Panc1 (cell line): ENCODE measurements at regions not wholly inside any gene's neighbourhood (a gene's known extent, or its start where the extent isn't known, plus 50 kb on each side); places are given as distances from the start of the nearest gene placed in this dataset.

Experiments
- ATAC-seq: fragments of 200-7000 bp; cut with Tn5 transposase; 2 replicates; pipeline ENCODE4 v1.9.1; 2020; ENCODE audit warnings: mild to moderate bottlenecking, moderate library complexity
- BruUV-seq: library from RNA; stranded (reverse); fragments of 400-500 nt; replicated peaks from 2 replicates; lab custom pipeline; 2021; lab: Mats Ljungman, UMichigan
- CTCF ChIA-PET: fragments of 300-600 bp; sonication (Branson Sonifier 250); formaldehyde crosslinking; loops from one replicate; lab custom pipeline; 2022; ENCODE audit warnings: antibody characterized with exemption; lab: Charles Lee
- POLR2A ChIA-PET: fragments of 300-600 bp; sonication (Branson Sonifier 250); formaldehyde crosslinking; loops from one replicate; lab custom pipeline; 2022; ENCODE audit warnings: antibody characterized with exemption; lab: Charles Lee
- DNase-seq: peaks from one replicate; pipeline ENCODE4 v3.0.0-alpha.2; 2010; ENCODE audit warnings: low read depth, low spot score
- H3K27ac ChIP-seq: 2 replicates; pipeline ENCODE4 v1.5.1; 2011; ENCODE audit warnings: mild to moderate bottlenecking, low read length, inconsistent platforms
- H3K27me3 ChIP-seq: fragments of 200-500 bp; sonication (Bioruptor generic); 2 replicates; pipeline ENCODE4 v1.6.0; 2014; ENCODE audit warnings: low read length, inconsistent platforms; ENCODE audit not compliant: control insufficient read depth, insufficient read depth
- H3K36me3 ChIP-seq: fragments of 200-500 bp; sonication (Bioruptor generic); 2 replicates; pipeline ENCODE4 v1.5.1; 2014; ENCODE audit warnings: inconsistent platforms, mild to moderate bottlenecking, low read length, moderate library complexity; ENCODE audit not compliant: control insufficient read depth, insufficient read depth
- H3K4me1 ChIP-seq: 2 replicates; pipeline ENCODE4 v1.5.1; 2011; ENCODE audit warnings: inconsistent platforms, mild to moderate bottlenecking, low read length, moderate library complexity; ENCODE audit not compliant: control insufficient read depth, insufficient read depth
- H3K4me3 ChIP-seq, 2 experiments: 2 replicates each; pipeline ENCODE4 v1.5.1; 2011 to 2012; ENCODE audit warnings: low read depth in 2 of 2, low read length in 2 of 2, mild to moderate bottlenecking in 2 of 2, inconsistent platforms in 1 of 2, moderate library complexity in 1 of 2
- H3K9me3 ChIP-seq: fragments of 200-500 bp; sonication (Bioruptor generic); 2 replicates; pipeline ENCODE4 v1.5.1; 2014; ENCODE audit warnings: low read depth, mild to moderate bottlenecking, inconsistent platforms, low read length, moderate library complexity; ENCODE audit not compliant: control insufficient read depth, insufficient read depth
- CTCF ChIP-seq: fragments of 450-650 bp; IDR thresholded peaks from 2 replicates; pipeline ENCODE4 v1.5.1; 2017; ENCODE audit warnings: mild to moderate bottlenecking
- POLR2AphosphoS5 ChIP-seq: IDR thresholded peaks from 2 replicates; pipeline ENCODE4 v1.6.1; 2012; ENCODE audit warnings: mild to moderate bottlenecking, low read depth, low read length, moderate library complexity
- REST ChIP-seq, 2 experiments: IDR thresholded peaks; 2 replicates each; pipeline ENCODE4 v1.6.1; 2011 to 2012; ENCODE audit warnings: low read depth in 2 of 2, control low read depth in 1 of 2, low read length in 1 of 2, mild to moderate bottlenecking in 1 of 2, moderate library complexity in 1 of 2; ENCODE audit not compliant: insufficient read depth in 1 of 2
- SIN3A ChIP-seq: IDR thresholded peaks from 2 replicates; pipeline ENCODE4 v1.6.1; 2012; ENCODE audit warnings: low read depth, mild to moderate bottlenecking, low read length, moderate library complexity, borderline replicate concordance; ENCODE audit not compliant: insufficient read depth
- TCF7L2 ChIP-seq: IDR thresholded peaks from 2 replicates; pipeline ENCODE4 v1.6.1; 2011; ENCODE audit warnings: mild to moderate bottlenecking, low read depth, low read length, inconsistent platforms
- in situ Hi-C: cut with HindIII; loops from 2 replicates; pipeline ENCODE4 v1.10.0; 2016; ENCODE audit warnings: low sequenced_read_pairs, low pct_unique_long_range_greater_than_20kb
- intact Hi-C: fragments of 100-400 bp; cut with micrococcal nuclease; formaldehyde crosslinking; loops from one replicate; pipeline ENCODE4 v1.10.0; 2022; ENCODE audit not compliant: unreplicated experiment

GRCh38 chr5:166497496-166498104, 1793.8 kb upstream of the WWC1 start:
- H3K4me1 ChIP-seq: no peaks in the 10 kb centered on the region
- BruUV-seq: no TSS peak
- TF ChIP-seq SIN3A (no peak), REST (IDR thresholded peaks at IDR 0.05; ENCODE audit: insufficient read depth in 1 of 2, low read depth in 2 of 2, low read length in 1 of 2) (no peak), TCF7L2 (no peak), CTCF (no peak)
- no peak overlapping the region for H3K27ac ChIP-seq
- intact Hi-C loops: no loop called here
- no peaks in the 10 kb centered on the region for H3K36me3 ChIP-seq
- H3K4me3 ChIP-seq: no peak overlapping the region
- in situ Hi-C loops: no loop called here
- CTCF ChIA-PET: no interaction called here
- H3K9me3 ChIP-seq: no peaks in the 10 kb centered on the region
- no peak for ATAC-seq
- no peaks in the 10 kb centered on the region for H3K27me3 ChIP-seq
- DNase-seq: no peak
- POLR2A ChIA-PET: no interaction called here

GRCh38 chr5:166499447-166500240, 1791.8 kb upstream of the WWC1 start:
- no TSS peak for BruUV-seq
- TF ChIP-seq POLR2AphosphoS5 (no peak), SIN3A (no peak), REST (IDR thresholded peaks at IDR 0.05; ENCODE audit: insufficient read depth in 1 of 2, low read depth in 2 of 2, low read length in 1 of 2) (no peak), TCF7L2 (no peak), CTCF (no peak)
- ChIA-PET POLR2A (no interaction called here), CTCF (no interaction called here)
- Histone ChIP-seq H3K4me1 (no peaks in the 10 kb centered on the region), H3K36me3 (no peaks in the 10 kb centered on the region), H3K9me3 (no peaks in the 10 kb centered on the region), H3K27ac (no peak overlapping the region), H3K27me3 (no peaks in the 10 kb centered on the region), H3K4me3 (no peak overlapping the region)
- DNase-seq (no peak), ATAC-seq (no peak)
- in situ Hi-C loops: no loop called here
- intact Hi-C loops: no loop called here
